ENCODE measurements at regions not wholly inside any gene's neighbourhood (a gene's known extent, or its start where the extent isn't known, plus 50 kb on each side); places are given as distances from the start of the nearest gene placed in this dataset.
"Not testable (repeated sequence)": the region's sequence is repeated elsewhere in the genome, so short reads cannot be mapped to it uniquely, and the experiment has no call there.

DNA sequence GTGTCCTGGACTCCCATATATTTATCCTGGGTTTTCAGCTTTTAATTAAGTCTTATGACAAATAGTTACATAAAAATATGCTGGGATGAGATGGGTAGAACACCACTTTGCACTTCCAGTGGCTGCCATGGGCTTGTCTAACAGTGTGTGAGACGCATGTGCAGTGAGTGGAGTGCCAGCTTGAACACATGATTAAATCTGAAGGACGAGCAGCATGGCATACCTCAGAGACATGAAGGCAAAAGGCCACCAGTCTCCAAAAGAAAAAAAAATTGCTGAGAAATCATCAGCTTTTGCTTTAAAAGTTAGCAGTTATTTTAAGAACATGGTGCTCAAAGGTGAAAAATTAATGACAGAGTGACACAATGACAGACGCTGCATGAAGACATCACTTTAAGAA is 139.0 kb upstream of the ADCY1 start:
- H3K4me1 ChIP-seq (ENCODE audit: control insufficient read depth in 5 of 5, insufficient read depth in 5 of 5, low read length in 5 of 5), result no peaks in the 10 kb centered on the region
- no peak overlapping the region for H3K27ac ChIP-seq (ENCODE audit: low read depth, low read length)

DNA sequence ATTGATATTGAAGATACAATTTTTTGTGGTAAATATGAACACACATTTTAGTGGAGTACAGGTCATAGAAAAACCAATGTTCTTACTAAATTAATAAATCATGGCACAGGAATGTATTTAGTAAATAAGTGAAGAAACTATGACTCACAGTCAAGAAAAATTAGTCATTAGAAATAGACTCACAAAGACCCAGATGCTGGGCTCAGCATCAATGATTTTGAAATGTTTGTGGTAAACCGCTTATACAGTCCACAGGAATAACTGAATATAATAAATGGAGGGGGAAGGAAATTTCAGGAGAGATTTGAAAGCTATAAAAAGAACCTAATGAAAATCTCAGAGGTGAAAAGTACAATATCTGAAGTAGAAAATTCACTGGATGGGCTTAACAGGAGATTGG is 138.3 kb upstream of the ADCY1 start:
- peaks cover 0 to 5% (median 0%) of the 10 kb centered on the region in 5 donors for H3K27me3 ChIP-seq (ENCODE audit: control insufficient read depth in 5 of 5, insufficient read depth in 4 of 5, low read length in 5 of 5)
- H3K9ac ChIP-seq (ENCODE audit: low read length in 5 of 5), result no peak overlapping the region
- H3K4me1 ChIP-seq (ENCODE audit: control insufficient read depth in 5 of 5, insufficient read depth in 5 of 5, low read length in 5 of 5), result no peaks in the 10 kb centered on the region
- H3K27ac ChIP-seq (ENCODE audit: low read depth, low read length), result no peak overlapping the region
- H3K9me3 ChIP-seq (ENCODE audit: control insufficient read depth in 5 of 5, low read length in 5 of 5), result peaks cover 0 to 3% (median 0%) of the 10 kb centered on the region in 5 donors
- no peak overlapping the region for H3K4me3 ChIP-seq (ENCODE audit: low read depth in 1 of 5, low read length in 5 of 5)
- H3K36me3 ChIP-seq (ENCODE audit: control insufficient read depth in 5 of 5, insufficient read depth in 5 of 5, low read length in 5 of 5), result no peaks in the 10 kb centered on the region

More for the DNA sequence above, 139.0 kb upstream of the ADCY1 start:
- no peak overlapping the region for H3K4me3 ChIP-seq (ENCODE audit: low read depth in 1 of 5, low read length in 5 of 5)
- peaks cover 0 to 4% (median 0%) of the 10 kb centered on the region in 5 donors for H3K9me3 ChIP-seq (ENCODE audit: control insufficient read depth in 5 of 5, low read length in 5 of 5)
- no peak overlapping the region for H3K9ac ChIP-seq (ENCODE audit: low read length in 5 of 5)
- H3K36me3 ChIP-seq (ENCODE audit: control insufficient read depth in 5 of 5, insufficient read depth in 5 of 5, low read length in 5 of 5), result no peaks in the 10 kb centered on the region
- H3K27me3 ChIP-seq (ENCODE audit: control insufficient read depth in 5 of 5, insufficient read depth in 4 of 5, low read length in 5 of 5), result peaks cover 0 to 5% (median 0%) of the 10 kb centered on the region in 5 donors

DNA sequence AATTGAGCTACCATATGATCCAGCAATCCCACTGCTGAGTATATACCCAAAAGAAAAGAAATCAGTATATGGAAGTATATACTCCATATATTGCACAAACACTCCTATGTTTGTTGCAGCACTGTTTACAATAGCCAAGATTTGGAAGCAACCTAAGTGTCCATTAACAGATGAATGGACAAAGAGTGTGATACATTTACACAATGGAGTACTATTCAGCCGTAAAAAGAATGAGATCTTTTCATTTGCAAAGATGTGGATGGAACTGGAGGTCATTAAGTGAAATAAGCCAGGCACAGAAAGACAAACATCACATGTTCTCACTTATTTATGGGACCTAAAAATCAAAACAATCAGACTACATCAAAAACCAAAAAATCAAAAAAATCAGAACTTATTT is 133.4 kb upstream of the ADCY1 start:
- H3K27me3 ChIP-seq (ENCODE audit: control insufficient read depth in 5 of 5, insufficient read depth in 4 of 5, low read length in 5 of 5); H3K4me3 ChIP-seq (ENCODE audit: low read depth in 1 of 5, low read length in 5 of 5); H3K9me3 ChIP-seq (ENCODE audit: control insufficient read depth in 5 of 5, low read length in 5 of 5); H3K4me1 ChIP-seq (ENCODE audit: control insufficient read depth in 5 of 5, insufficient read depth in 5 of 5, low read length in 5 of 5); H3K27ac ChIP-seq (ENCODE audit: low read depth, low read length); H3K36me3 ChIP-seq (ENCODE audit: control insufficient read depth in 5 of 5, insufficient read depth in 5 of 5, low read length in 5 of 5); H3K9ac ChIP-seq (ENCODE audit: low read length in 5 of 5): not testable (repeated sequence)

DNA sequence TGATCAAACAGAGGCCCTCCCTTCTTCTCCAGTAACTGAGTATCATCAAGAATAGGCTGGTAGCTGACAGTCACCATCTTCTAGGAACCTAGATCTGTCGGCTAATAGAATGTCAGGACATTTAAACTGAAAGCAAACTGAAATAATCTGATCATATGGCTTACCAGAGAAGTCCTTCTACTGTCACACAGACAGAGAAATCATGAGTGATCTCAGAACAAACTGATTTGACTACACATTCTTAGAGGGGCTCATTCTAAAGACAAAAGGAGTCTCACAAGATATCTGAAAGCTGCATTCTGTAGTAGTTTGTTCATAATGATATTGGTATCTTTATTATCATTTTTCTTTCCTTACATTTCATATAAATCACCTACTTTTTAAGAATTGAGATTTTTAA is 130.9 kb upstream of the ADCY1 start:
- Histone ChIP-seq H3K27ac (ENCODE audit: low read depth, low read length) (no peak overlapping the region), H3K27me3 (ENCODE audit: control insufficient read depth in 5 of 5, insufficient read depth in 4 of 5, low read length in 5 of 5) (no peaks in the 10 kb centered on the region), H3K9me3 (ENCODE audit: control insufficient read depth in 5 of 5, low read length in 5 of 5) (no peaks in the 10 kb centered on the region), H3K36me3 (ENCODE audit: control insufficient read depth in 5 of 5, insufficient read depth in 5 of 5, low read length in 5 of 5) (no peaks in the 10 kb centered on the region), H3K4me1 (ENCODE audit: control insufficient read depth in 5 of 5, insufficient read depth in 5 of 5, low read length in 5 of 5) (no peaks in the 10 kb centered on the region), H3K9ac (ENCODE audit: low read length in 5 of 5) (no peak overlapping the region), H3K4me3 (ENCODE audit: low read depth in 1 of 5, low read length in 5 of 5) (no peak overlapping the region)

DNA sequence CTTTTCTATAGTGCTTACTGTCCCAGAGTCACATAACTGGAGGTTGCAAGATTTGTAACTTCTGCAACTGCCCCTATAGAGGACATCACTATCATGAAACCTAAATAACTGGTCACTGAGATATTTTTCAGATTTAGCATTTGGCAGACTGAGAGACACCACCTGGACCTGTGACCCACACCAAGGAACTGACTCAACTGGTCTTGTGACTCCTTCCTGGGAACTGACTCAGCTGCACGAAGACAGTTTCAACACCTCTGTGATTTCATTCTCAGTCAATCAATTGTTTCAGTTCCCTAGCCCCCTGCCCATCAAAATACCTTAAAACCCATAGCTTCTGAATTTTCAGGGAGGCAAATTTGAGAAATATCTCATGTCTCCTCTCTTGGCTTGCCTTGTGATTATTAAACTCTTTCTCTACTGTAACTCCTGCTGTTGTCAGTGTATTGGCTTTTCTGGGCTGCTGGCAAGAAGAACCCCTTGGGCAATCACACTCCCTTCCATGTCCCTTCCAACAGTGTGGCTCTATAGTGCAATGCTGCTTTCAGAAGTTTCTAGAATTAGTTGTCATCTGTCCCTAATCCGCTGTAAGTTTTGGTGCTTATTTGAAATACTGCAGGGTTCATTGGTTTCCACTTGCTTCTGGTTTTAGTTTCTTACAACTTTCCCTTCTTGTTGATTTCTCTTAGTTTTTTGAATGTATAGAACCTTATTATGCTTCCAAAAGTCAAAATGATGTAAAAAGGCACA is 127.8 kb upstream of the ADCY1 start:
- H3K9ac ChIP-seq (ENCODE audit: low read length in 5 of 5), result no peak overlapping the region
- H3K27ac ChIP-seq (ENCODE audit: low read depth, low read length), result no peak overlapping the region
- no peaks in the 10 kb centered on the region for H3K27me3 ChIP-seq (ENCODE audit: control insufficient read depth in 5 of 5, insufficient read depth in 4 of 5, low read length in 5 of 5)
- no peaks in the 10 kb centered on the region for H3K9me3 ChIP-seq (ENCODE audit: control insufficient read depth in 5 of 5, low read length in 5 of 5)
- H3K4me1 ChIP-seq (ENCODE audit: control insufficient read depth in 5 of 5, insufficient read depth in 5 of 5, low read length in 5 of 5), result no peaks in the 10 kb centered on the region
- H3K4me3 ChIP-seq (ENCODE audit: low read depth in 1 of 5, low read length in 5 of 5), result no peak overlapping the region
- no peaks in the 10 kb centered on the region for H3K36me3 ChIP-seq (ENCODE audit: control insufficient read depth in 5 of 5, insufficient read depth in 5 of 5, low read length in 5 of 5)

DNA sequence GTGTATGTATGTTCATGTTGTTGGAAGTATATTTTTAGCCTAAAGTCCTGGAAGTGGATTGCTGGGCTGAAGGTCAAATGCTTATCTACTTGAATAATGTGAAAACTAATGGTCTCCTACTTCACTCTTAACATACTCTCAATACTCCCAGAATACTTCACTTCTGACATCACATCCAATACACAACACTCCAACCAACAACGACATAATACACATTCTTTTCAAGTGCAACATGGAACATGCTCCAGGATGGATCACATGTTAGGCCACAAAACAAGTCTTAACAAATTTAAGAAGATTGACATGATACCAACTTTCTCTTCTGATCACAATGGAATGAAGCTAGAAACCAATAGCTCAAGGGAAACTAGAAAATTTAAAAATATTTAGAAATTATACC is 126.9 kb upstream of the ADCY1 start:
- Histone ChIP-seq H3K4me3 (ENCODE audit: low read depth in 1 of 5, low read length in 5 of 5) (no peak overlapping the region), H3K9ac (ENCODE audit: low read length in 5 of 5) (no peak overlapping the region), H3K27ac (ENCODE audit: low read depth, low read length) (no peak overlapping the region), H3K4me1 (ENCODE audit: control insufficient read depth in 5 of 5, insufficient read depth in 5 of 5, low read length in 5 of 5) (no peaks in the 10 kb centered on the region), H3K27me3 (ENCODE audit: control insufficient read depth in 5 of 5, insufficient read depth in 4 of 5, low read length in 5 of 5) (no peaks in the 10 kb centered on the region), H3K9me3 (ENCODE audit: control insufficient read depth in 5 of 5, low read length in 5 of 5) (no peaks in the 10 kb centered on the region), H3K36me3 (ENCODE audit: control insufficient read depth in 5 of 5, insufficient read depth in 5 of 5, low read length in 5 of 5) (no peaks in the 10 kb centered on the region)

DNA sequence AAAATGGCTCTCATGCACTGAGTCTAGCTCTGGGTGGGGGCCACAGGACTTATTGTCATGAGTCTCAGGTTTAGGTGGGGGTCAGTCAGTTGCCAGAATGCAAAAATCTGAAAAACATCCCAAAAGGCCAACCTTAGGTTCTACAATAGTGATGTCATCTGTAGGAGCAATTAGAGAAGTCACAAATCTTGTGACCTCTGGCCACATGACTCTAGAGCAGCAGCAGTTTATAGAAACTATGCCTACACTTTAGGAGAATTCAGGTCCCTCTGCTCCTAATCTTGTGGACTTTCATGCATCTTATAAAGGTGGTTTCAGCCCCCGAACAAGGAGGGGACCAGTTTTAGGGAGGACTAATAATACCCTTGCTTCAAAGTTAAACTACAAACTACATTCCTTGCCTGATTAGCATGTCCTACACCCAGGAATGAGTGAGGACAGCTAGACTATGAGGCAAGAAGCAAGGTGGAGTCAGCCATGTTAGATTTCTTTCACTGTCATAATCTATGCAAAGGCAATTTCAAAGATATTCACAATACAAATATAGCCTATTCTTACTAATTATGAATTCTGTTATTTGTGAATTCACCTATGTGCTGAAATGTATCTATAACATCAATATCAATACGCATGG is 123.5 kb upstream of the ADCY1 start:
- no peaks in the 10 kb centered on the region for H3K9me3 ChIP-seq (ENCODE audit: control insufficient read depth in 5 of 5, low read length in 5 of 5)

DNA sequence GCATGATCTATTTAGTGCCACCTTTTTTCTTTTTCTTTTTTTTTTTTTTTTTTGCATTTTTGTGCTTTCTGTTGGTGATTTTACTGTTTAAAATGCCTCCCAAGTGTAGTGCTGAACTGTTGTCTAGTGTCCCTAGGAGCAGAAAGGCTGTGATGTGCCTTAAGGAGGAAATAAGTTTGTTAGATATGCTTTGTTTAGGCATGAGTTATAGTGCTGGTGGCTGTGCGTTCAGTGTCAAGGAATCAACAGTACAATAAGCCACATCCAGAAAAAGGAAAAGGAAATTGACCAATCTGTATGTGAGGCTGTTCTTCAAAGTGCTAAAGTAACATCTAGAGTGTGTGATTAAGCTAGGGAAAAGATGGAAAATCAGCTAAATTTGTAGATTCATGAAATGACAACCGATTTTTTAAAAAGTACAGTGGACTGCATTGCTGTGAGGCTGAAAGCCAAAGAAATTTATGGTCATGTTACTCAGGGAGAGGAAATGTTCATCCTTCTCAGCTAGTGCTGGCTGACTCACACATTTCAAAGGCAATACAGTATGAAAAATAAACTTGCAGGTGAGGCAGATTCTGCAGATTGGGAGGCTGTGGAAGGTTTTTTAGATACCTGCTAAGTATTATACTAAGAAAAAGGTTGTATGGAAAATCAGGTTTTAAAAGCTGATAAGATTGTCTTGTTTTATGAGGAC is 122.7 kb upstream of the ADCY1 start:
- H3K36me3 ChIP-seq (ENCODE audit: control insufficient read depth in 5 of 5, insufficient read depth in 5 of 5, low read length in 5 of 5), result no peaks in the 10 kb centered on the region
- H3K4me3 ChIP-seq (ENCODE audit: low read depth in 1 of 5, low read length in 5 of 5), result no peak overlapping the region
- H3K27ac ChIP-seq (ENCODE audit: low read depth, low read length), result no peak overlapping the region
- H3K27me3 ChIP-seq (ENCODE audit: control insufficient read depth in 5 of 5, insufficient read depth in 4 of 5, low read length in 5 of 5), result no peaks in the 10 kb centered on the region
- H3K9ac ChIP-seq (ENCODE audit: low read length in 5 of 5), result no peak overlapping the region
- H3K9me3 ChIP-seq (ENCODE audit: control insufficient read depth in 5 of 5, low read length in 5 of 5), result no peaks in the 10 kb centered on the region
- H3K4me1 ChIP-seq (ENCODE audit: control insufficient read depth in 5 of 5, insufficient read depth in 5 of 5, low read length in 5 of 5), result peaks cover 0 to 1% (median 0%) of the 10 kb centered on the region in 5 donors

More for the DNA sequence above, 123.5 kb upstream of the ADCY1 start:
- Histone ChIP-seq H3K27me3 (ENCODE audit: control insufficient read depth in 5 of 5, insufficient read depth in 4 of 5, low read length in 5 of 5) (no peaks in the 10 kb centered on the region), H3K9ac (ENCODE audit: low read length in 5 of 5) (no peak overlapping the region), H3K4me1 (ENCODE audit: control insufficient read depth in 5 of 5, insufficient read depth in 5 of 5, low read length in 5 of 5) (no peaks in the 10 kb centered on the region), H3K27ac (ENCODE audit: low read depth, low read length) (no peak overlapping the region), H3K36me3 (ENCODE audit: control insufficient read depth in 5 of 5, insufficient read depth in 5 of 5, low read length in 5 of 5) (no peaks in the 10 kb centered on the region), H3K4me3 (ENCODE audit: low read depth in 1 of 5, low read length in 5 of 5) (no peak overlapping the region)

DNA sequence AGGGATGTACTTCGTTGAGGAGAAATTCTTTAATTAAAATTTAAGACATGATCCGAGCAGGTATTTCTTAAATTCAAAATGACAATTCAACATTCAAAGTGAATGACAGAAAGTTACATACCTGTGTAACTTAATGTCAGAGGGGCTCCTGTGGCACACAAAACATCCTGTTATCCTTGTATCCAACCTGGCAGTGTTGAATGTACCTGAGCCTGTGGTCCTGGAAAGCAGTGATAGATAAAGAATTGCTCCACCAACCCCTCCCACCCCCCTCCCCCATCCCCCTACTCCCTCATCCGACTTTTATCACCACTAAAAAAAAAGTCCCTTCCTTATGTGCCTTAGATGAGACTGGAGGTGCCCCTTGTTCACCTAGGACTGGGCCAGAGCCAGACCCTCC is 119.4 kb upstream of the ADCY1 start:
- H3K4me3 ChIP-seq (ENCODE audit: low read depth in 1 of 5, low read length in 5 of 5), result no peak overlapping the region
- H3K9me3 ChIP-seq (ENCODE audit: control insufficient read depth in 5 of 5, low read length in 5 of 5), result no peaks in the 10 kb centered on the region

DNA sequence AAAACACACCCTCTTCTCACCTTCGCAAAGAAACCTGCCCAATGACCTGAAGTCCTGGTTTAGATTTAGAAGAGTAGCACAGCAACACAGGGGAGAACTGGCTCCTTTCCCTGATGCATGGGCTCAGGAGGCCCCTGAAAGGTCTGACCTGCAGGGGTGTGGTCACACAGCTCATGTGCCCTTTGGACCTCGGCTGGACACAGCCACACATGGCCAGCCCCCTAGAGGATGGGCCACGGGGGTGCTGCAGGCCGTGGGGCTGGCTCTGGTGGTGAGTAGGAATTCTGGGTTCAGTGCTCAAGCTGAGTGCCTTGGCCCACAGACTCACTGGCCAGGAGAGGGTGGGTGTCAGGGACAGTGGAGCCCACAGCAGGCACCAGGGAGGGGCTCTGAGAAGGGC is 118.5 kb upstream of the ADCY1 start:
- Histone ChIP-seq H3K36me3 (ENCODE audit: control insufficient read depth in 5 of 5, insufficient read depth in 5 of 5, low read length in 5 of 5) (no peaks in the 10 kb centered on the region), H3K4me3 (ENCODE audit: low read depth in 1 of 5, low read length in 5 of 5) (no peak overlapping the region), H3K4me1 (ENCODE audit: control insufficient read depth in 5 of 5, insufficient read depth in 5 of 5, low read length in 5 of 5) (peaks cover 0 to 3% (median 0%) of the 10 kb centered on the region in 5 donors), H3K27ac (ENCODE audit: low read depth, low read length) (no peak overlapping the region), H3K9ac (ENCODE audit: low read length in 5 of 5) (no peak overlapping the region), H3K9me3 (ENCODE audit: control insufficient read depth in 5 of 5, low read length in 5 of 5) (no peaks in the 10 kb centered on the region), H3K27me3 (ENCODE audit: control insufficient read depth in 5 of 5, insufficient read depth in 4 of 5, low read length in 5 of 5) (no peaks in the 10 kb centered on the region)

More for the DNA sequence above, 119.4 kb upstream of the ADCY1 start:
- H3K9ac ChIP-seq (ENCODE audit: low read length in 5 of 5), result no peak overlapping the region
- peaks cover 0 to 3% (median 0%) of the 10 kb centered on the region in 5 donors for H3K4me1 ChIP-seq (ENCODE audit: control insufficient read depth in 5 of 5, insufficient read depth in 5 of 5, low read length in 5 of 5)
- H3K36me3 ChIP-seq (ENCODE audit: control insufficient read depth in 5 of 5, insufficient read depth in 5 of 5, low read length in 5 of 5), result no peaks in the 10 kb centered on the region
- H3K27me3 ChIP-seq (ENCODE audit: control insufficient read depth in 5 of 5, insufficient read depth in 4 of 5, low read length in 5 of 5), result no peaks in the 10 kb centered on the region
- no peak overlapping the region for H3K27ac ChIP-seq (ENCODE audit: low read depth, low read length)

Measured in subcutaneous abdominal adipose tissue (tissue), 5 donors.